H9 (cell line): ENCODE measurements at regions not wholly inside any gene's neighbourhood (a gene's known extent, or its start where the extent isn't known, plus 50 kb on each side); places are given as distances from the start of the nearest gene placed in this dataset.

ENCODE experiments used
- DNase-seq: peaks from one replicate; pipeline ENCODE4 v3.0.0-alpha.2; 2017
- H2AFZ ChIP-seq: one replicate; pipeline ENCODE4 v1.6.1; 2013; ENCODE audit warnings: mild to moderate bottlenecking, low read length, control low read depth, moderate library complexity
- H2AK5ac ChIP-seq: 2 replicates; pipeline ENCODE4 v1.6.1; 2013; ENCODE audit warnings: low read length, control low read depth, mixed read lengths; ENCODE audit not compliant: insufficient read length
- H2BK120ac ChIP-seq: one replicate; pipeline ENCODE4 v1.6.1; 2013; ENCODE audit warnings: low read depth, mild to moderate bottlenecking, low read length, control low read depth, inconsistent platforms; ENCODE audit not compliant: poor library complexity, severe bottlenecking
- H2BK12ac ChIP-seq: 2 replicates; pipeline ENCODE4 v1.6.1; 2013; ENCODE audit warnings: low read length, control low read depth, mixed read lengths, low read depth; ENCODE audit not compliant: insufficient read length
- H2BK15ac ChIP-seq: 2 replicates; pipeline ENCODE4 v1.6.1; 2013; ENCODE audit warnings: low read depth, low read length, control low read depth
- H2BK20ac ChIP-seq: one replicate; pipeline ENCODE4 v1.6.1; 2013; ENCODE audit warnings: low read depth, mild to moderate bottlenecking, low read length, control low read depth, inconsistent platforms; ENCODE audit not compliant: poor library complexity, severe bottlenecking
- H2BK5ac ChIP-seq: 2 replicates; pipeline ENCODE4 v1.6.1; 2013; ENCODE audit warnings: low read length, control low read depth, mixed read lengths; ENCODE audit not compliant: insufficient read length
- H3K14ac ChIP-seq: 2 replicates; pipeline ENCODE4 v1.6.1; 2013; ENCODE audit warnings: low read length, control low read depth; ENCODE audit not compliant: insufficient read depth
- H3K18ac ChIP-seq: 2 replicates; pipeline ENCODE4 v1.6.1; 2013; ENCODE audit warnings: low read depth, mild to moderate bottlenecking, mixed read lengths, low read length, control low read depth; ENCODE audit not compliant: insufficient read length
- H3K23ac ChIP-seq: 2 replicates; pipeline ENCODE4 v1.6.1; 2013; ENCODE audit warnings: low read length, control low read depth, mixed read lengths, low read depth; ENCODE audit not compliant: insufficient read length
- H3K23me2 ChIP-seq: 2 replicates; pipeline ENCODE4 v1.6.1; 2013; ENCODE audit warnings: low read depth, mild to moderate bottlenecking, mixed read lengths, low read length, control low read depth; ENCODE audit not compliant: insufficient read length, poor library complexity, severe bottlenecking
- H3K27ac ChIP-seq: 2 replicates; pipeline ENCODE4 v1.5.1; 2013; ENCODE audit warnings: low read length, control low read depth, mixed read lengths, low read depth; ENCODE audit not compliant: insufficient read length
- H3K27me3 ChIP-seq: 2 replicates; pipeline ENCODE4 v1.6.1; 2013; ENCODE audit warnings: low read length, control low read depth, inconsistent platforms; ENCODE audit not compliant: insufficient read depth
- H3K4ac ChIP-seq: 2 replicates; pipeline ENCODE4 v1.6.1; 2013; ENCODE audit warnings: low read depth, mild to moderate bottlenecking, control low read depth, inconsistent platforms, low read length, moderate library complexity
- H3K4me1 ChIP-seq: 2 replicates; pipeline ENCODE4 v1.6.1; 2013; ENCODE audit warnings: low read length, control low read depth, inconsistent platforms; ENCODE audit not compliant: insufficient read depth
- H3K4me2 ChIP-seq: 2 replicates; pipeline ENCODE4 v1.6.1; 2013; ENCODE audit warnings: low read length, control low read depth, mixed read lengths; ENCODE audit not compliant: insufficient read length, insufficient read depth
- H3K56ac ChIP-seq: 2 replicates; pipeline ENCODE4 v1.6.1; 2013; ENCODE audit warnings: low read depth, mild to moderate bottlenecking, mixed read lengths, low read length, control low read depth; ENCODE audit not compliant: insufficient read length
- H3K79me1 ChIP-seq: 2 replicates; pipeline ENCODE4 v1.6.1; 2013; ENCODE audit warnings: low read depth, mild to moderate bottlenecking, moderate library complexity, low read length, control low read depth, inconsistent platforms; ENCODE audit not compliant: insufficient read depth, poor library complexity, severe bottlenecking
- H3K79me2 ChIP-seq: 2 replicates; pipeline ENCODE4 v1.6.1; 2013; ENCODE audit warnings: low read length, control low read depth, inconsistent platforms; ENCODE audit not compliant: insufficient read depth
- H3K9ac ChIP-seq: 2 replicates; pipeline ENCODE4 v1.6.1; 2013; ENCODE audit warnings: low read length, control low read depth, mixed read lengths; ENCODE audit not compliant: insufficient read length; ENCODE audit errors: extremely low read depth
- H3K9me3 ChIP-seq: one replicate; pipeline ENCODE4 v1.6.1; 2013; ENCODE audit warnings: low read depth, low read length, inconsistent platforms; ENCODE audit not compliant: control insufficient read depth
- H3T11ph ChIP-seq: one replicate; pipeline ENCODE4 v1.6.1; 2013; ENCODE audit warnings: mild to moderate bottlenecking, low read length, control low read depth, inconsistent platforms
- H4K20me1 ChIP-seq: one replicate; pipeline ENCODE4 v1.6.1; 2013; ENCODE audit not compliant: control insufficient read depth, insufficient read length, insufficient read depth
- H4K5ac ChIP-seq: 2 replicates; pipeline ENCODE4 v1.6.1; 2013; ENCODE audit warnings: low read depth, mild to moderate bottlenecking, mixed read lengths, low read length, control low read depth; ENCODE audit not compliant: insufficient read length
- H4K8ac ChIP-seq: replicated peaks from 2 replicates; pipeline ENCODE4 v1.6.1; 2013; ENCODE audit warnings: low read length, control low read depth, mixed read lengths, low read depth; ENCODE audit not compliant: insufficient read length
- H4K91ac ChIP-seq: 2 replicates; pipeline ENCODE4 v1.6.1; 2013; ENCODE audit warnings: low read depth, mild to moderate bottlenecking, moderate library complexity, mixed read lengths, low read length, control low read depth; ENCODE audit not compliant: insufficient read length
- H3K27ac Mint-ChIP-seq, 3 experiments: 2 replicates in 2 of 3; 3 replicates in 1 of 3; pipeline ENCODE4 v1.8.0; 2020 to 2021; ENCODE audit warnings: mixed read lengths in 3 of 3, mild to moderate bottlenecking in 1 of 3, moderate library complexity in 1 of 3
- H3K27me3 Mint-ChIP-seq: 2 replicates; pipeline ENCODE4 v1.8.0; 2021; ENCODE audit warnings: low read depth, mild to moderate bottlenecking, moderate library complexity, mixed read lengths
- H3K36me3 Mint-ChIP-seq, 3 experiments: 2 replicates in 2 of 3; 3 replicates in 1 of 3; pipeline ENCODE4 v1.8.0; 2020 to 2021; ENCODE audit warnings: low read depth in 3 of 3, mixed read lengths in 3 of 3; ENCODE audit not compliant: insufficient read depth in 1 of 3
- H3K4me1 Mint-ChIP-seq, 2 experiments: 2 replicates each; pipeline ENCODE4 v1.8.0; 2020; ENCODE audit warnings: mixed read lengths in 2 of 2
- H3K4me3 Mint-ChIP-seq, 2 experiments: 2 replicates in 1 of 2; 3 replicates in 1 of 2; pipeline ENCODE4 v1.8.0; 2020 to 2021; ENCODE audit warnings: mild to moderate bottlenecking in 2 of 2, mixed read lengths in 2 of 2, moderate library complexity in 1 of 2
- H3K9me3 Mint-ChIP-seq, 2 experiments: 2 replicates in 1 of 2; 3 replicates in 1 of 2; pipeline ENCODE4 v1.8.0; 2020; ENCODE audit warnings: mild to moderate bottlenecking in 2 of 2, mixed read lengths in 2 of 2, moderate library complexity in 1 of 2
- WGBS: extraction: QIAGEN DNeasy Blood & Tissue Kit; methylation state at CpG from one replicate; pipeline ENCODE4 v1.1.7; 2013; ENCODE audit warnings: missing lambda C conversion rate, low lambda C conversion rate, mixed read lengths; ENCODE audit not compliant: insufficient read length; ENCODE audit errors: extremely low coverage; 5-methylcytosine and 5-hydroxymethylcytosine counted together
- TF ChIP-seq, protein P1 (sequence below): fragments of 200-600 bp; sonication (generic); conservative IDR thresholded peaks from 3 replicates; pipeline ENCODE4 v1.8.0; 2021; ENCODE audit warnings: antibody characterized with exemption, mild to moderate bottlenecking

DNA sequence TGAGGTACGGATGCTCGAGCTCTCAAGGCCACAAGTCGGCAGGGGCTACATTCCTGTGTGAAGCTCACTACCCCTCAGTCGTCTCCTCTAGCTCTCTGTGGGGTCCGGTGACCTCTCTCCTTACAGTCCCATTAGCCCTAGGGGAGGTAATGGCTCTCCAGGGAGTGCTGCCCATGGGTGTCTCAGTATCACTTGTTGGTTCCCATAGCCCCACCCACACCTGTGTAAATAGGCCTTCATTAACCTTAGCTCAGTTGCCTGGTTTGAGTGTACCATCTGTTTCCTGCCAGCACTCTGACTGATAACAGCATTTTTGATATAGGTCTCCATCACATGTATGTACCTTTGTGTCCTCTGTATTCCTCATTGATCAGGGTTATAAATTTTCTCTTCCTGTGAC, 133.2 kb upstream of the KCNJ15 start:
- H2BK12ac ChIP-seq = no peak overlapping the region
- Mint-ChIP-seq H3K27ac (no peak overlapping the region), H3K4me3 (no peak overlapping the region), H3K27me3 (no peaks in the 10 kb centered on the region), H3K4me1 (0 out of 4 replicates have a peak, but pooled peaks cover 0 to 3% of the 10 kb centered on the region in 2 experiments), H3K36me3 (no peaks in the 10 kb centered on the region), H3K9me3 (no peaks in the 10 kb centered on the region; a peak in 1 of 5 replicates)
- H3K9me3 ChIP-seq = no peaks in the 10 kb centered on the region
- H3K4me1 ChIP-seq = no peaks in the 10 kb centered on the region
- peaks cover 3% of the 10 kb centered on the region for H3K23me2 ChIP-seq
- H4K8ac ChIP-seq = no peak overlapping the region
- no peak overlapping the region for H2BK15ac ChIP-seq
- H3T11ph ChIP-seq = no peak overlapping the region
- DNase-seq = no peak
- no peak overlapping the region for H2BK20ac ChIP-seq
- no peaks in the 10 kb centered on the region for H3K27me3 ChIP-seq
- H2AFZ ChIP-seq = no peak overlapping the region
- no peak overlapping the region for H4K5ac ChIP-seq
- no peak overlapping the region for H4K91ac ChIP-seq
- no peak overlapping the region for H3K23ac ChIP-seq
- no peak overlapping the region for H3K4me2 ChIP-seq
- H3K79me2 ChIP-seq = no peaks in the 10 kb centered on the region
- no peak overlapping the region for H2BK120ac ChIP-seq
- H3K79me1 ChIP-seq = no peaks in the 10 kb centered on the region
- no peak overlapping the region for H3K9ac ChIP-seq
- no peak overlapping the region for H2AK5ac ChIP-seq
- H3K18ac ChIP-seq = no peak overlapping the region
- H2BK5ac ChIP-seq = no peak overlapping the region
- no CpG with 5 or more reads among the region's 5 CpGs for WGBS
- H3K4ac ChIP-seq = no peak overlapping the region
- no peak overlapping the region for H3K27ac ChIP-seq
- TF ChIP-seq, protein P1, sequence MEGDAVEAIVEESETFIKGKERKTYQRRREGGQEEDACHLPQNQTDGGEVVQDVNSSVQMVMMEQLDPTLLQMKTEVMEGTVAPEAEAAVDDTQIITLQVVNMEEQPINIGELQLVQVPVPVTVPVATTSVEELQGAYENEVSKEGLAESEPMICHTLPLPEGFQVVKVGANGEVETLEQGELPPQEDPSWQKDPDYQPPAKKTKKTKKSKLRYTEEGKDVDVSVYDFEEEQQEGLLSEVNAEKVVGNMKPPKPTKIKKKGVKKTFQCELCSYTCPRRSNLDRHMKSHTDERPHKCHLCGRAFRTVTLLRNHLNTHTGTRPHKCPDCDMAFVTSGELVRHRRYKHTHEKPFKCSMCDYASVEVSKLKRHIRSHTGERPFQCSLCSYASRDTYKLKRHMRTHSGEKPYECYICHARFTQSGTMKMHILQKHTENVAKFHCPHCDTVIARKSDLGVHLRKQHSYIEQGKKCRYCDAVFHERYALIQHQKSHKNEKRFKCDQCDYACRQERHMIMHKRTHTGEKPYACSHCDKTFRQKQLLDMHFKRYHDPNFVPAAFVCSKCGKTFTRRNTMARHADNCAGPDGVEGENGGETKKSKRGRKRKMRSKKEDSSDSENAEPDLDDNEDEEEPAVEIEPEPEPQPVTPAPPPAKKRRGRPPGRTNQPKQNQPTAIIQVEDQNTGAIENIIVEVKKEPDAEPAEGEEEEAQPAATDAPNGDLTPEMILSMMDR = no peak
- H3K14ac ChIP-seq = no peak overlapping the region
- no peak overlapping the region for H3K56ac ChIP-seq
- no peaks in the 10 kb centered on the region for H4K20me1 ChIP-seq
